ENCODE measurements at regions not wholly inside any gene's neighbourhood (a gene's known extent, or its start where the extent isn't known, plus 50 kb on each side); places are given as distances from the start of the nearest gene placed in this dataset.

DNA sequence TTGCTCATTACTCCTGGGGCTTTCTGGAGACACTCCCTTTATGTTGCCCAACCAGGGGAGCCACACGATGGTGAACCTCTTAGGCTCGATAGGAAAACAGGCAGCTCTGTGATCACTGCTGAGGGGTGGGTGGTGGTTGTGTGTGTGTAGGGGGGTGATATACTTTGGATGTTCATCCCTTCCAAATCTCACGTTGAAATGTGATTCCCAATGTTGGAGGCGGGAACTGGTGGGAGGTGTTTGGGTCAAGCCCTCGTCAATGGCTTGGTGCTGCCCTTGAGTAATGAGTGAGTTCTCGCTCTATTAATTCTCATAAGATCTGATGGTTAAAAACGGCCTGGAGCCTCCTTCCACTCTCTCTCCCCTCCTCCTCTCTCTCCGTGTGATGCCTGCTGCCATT lies 204.0 kb upstream of the B3GAT1 start:
- Histone ChIP-seq H3F3A (ENCODE audit: insufficient read depth, low read length) (no peaks in the 10 kb centered on the region), H3K4me2 (ENCODE audit: low read length) (no peak overlapping the region), H3K27ac (ENCODE audit: low read depth, low read length, poor library complexity, severe bottlenecking) (no peak overlapping the region), H3K9me2 (ENCODE audit: low read depth, low read length) (no peaks in the 10 kb centered on the region), H3K4me1 (ENCODE audit: insufficient read depth, low read length, severe bottlenecking) (no peaks in the 10 kb centered on the region), H3K9me3 (ENCODE audit: low read length) (no peaks in the 10 kb centered on the region), H3K4me3 (ENCODE audit: low read depth, low read length, poor library complexity, severe bottlenecking) (no peak overlapping the region), H3K79me2 (ENCODE audit: insufficient read depth, low read length) (no peaks in the 10 kb centered on the region), H4K20me1 (ENCODE audit: insufficient read depth, low read length) (no peaks in the 10 kb centered on the region), H3K27me3 (ENCODE audit: insufficient read depth, low read length) (no peaks in the 10 kb centered on the region), H2AFZ (ENCODE audit: low read length) (no peak overlapping the region), H3K9ac (ENCODE audit: low read length) (no peak overlapping the region), H3K36me3 (ENCODE audit: insufficient read depth, low read length) (no peaks in the 10 kb centered on the region)
- TF ChIP-seq, protein P1, sequence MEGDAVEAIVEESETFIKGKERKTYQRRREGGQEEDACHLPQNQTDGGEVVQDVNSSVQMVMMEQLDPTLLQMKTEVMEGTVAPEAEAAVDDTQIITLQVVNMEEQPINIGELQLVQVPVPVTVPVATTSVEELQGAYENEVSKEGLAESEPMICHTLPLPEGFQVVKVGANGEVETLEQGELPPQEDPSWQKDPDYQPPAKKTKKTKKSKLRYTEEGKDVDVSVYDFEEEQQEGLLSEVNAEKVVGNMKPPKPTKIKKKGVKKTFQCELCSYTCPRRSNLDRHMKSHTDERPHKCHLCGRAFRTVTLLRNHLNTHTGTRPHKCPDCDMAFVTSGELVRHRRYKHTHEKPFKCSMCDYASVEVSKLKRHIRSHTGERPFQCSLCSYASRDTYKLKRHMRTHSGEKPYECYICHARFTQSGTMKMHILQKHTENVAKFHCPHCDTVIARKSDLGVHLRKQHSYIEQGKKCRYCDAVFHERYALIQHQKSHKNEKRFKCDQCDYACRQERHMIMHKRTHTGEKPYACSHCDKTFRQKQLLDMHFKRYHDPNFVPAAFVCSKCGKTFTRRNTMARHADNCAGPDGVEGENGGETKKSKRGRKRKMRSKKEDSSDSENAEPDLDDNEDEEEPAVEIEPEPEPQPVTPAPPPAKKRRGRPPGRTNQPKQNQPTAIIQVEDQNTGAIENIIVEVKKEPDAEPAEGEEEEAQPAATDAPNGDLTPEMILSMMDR (IDR thresholded peaks at IDR 0.05; ENCODE audit: low read length) = no peak
- TF ChIP-seq EZH2 (IDR thresholded peaks at IDR 0.05; ENCODE audit: borderline replicate concordance, low read length) = no peak

DNA sequence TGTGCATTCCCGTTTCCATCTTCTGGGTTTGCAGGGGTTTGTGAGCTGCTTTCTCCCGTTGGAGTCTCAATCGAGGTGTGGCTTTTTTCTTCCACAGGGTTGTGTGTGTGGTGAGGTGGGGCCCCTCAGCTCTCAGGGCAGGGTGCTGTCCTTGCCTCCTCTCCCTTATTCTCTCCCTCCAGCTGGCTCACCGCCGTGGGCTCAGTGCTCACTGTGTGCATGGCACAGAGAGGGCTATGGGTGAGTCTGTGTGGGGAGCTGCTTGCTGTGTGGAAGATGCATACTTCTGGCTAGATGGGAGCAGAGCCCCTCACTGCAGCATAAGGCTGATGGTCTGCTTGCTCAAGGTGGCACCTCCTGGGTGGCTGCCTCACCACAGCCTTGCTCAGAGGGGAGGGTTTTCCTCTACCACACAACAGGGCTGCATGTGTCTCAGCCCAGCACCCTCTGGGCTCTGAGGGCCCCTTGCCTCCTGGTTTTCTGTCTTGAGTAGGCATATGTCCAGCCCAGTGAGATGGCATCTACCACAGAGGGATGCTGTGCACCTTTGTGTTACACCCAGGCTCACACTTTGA lies 203.1 kb upstream of the B3GAT1 start:
- Histone ChIP-seq H3K9me3 (ENCODE audit: low read length) (no peaks in the 10 kb centered on the region), H3K79me2 (ENCODE audit: insufficient read depth, low read length) (no peaks in the 10 kb centered on the region), H3K4me2 (ENCODE audit: low read length) (no peak overlapping the region), H3K4me3 (ENCODE audit: low read depth, low read length, poor library complexity, severe bottlenecking) (no peak overlapping the region), H3F3A (ENCODE audit: insufficient read depth, low read length) (no peaks in the 10 kb centered on the region), H2AFZ (ENCODE audit: low read length) (no peak overlapping the region), H3K36me3 (ENCODE audit: insufficient read depth, low read length) (no peaks in the 10 kb centered on the region), H3K9ac (ENCODE audit: low read length) (no peak overlapping the region), H4K20me1 (ENCODE audit: insufficient read depth, low read length) (no peaks in the 10 kb centered on the region), H3K4me1 (ENCODE audit: insufficient read depth, low read length, severe bottlenecking) (no peaks in the 10 kb centered on the region), H3K27ac (ENCODE audit: low read depth, low read length, poor library complexity, severe bottlenecking) (no peak overlapping the region), H3K9me2 (ENCODE audit: low read depth, low read length) (no peaks in the 10 kb centered on the region), H3K27me3 (ENCODE audit: insufficient read depth, low read length) (no peaks in the 10 kb centered on the region)
- TF ChIP-seq, protein P1 (IDR thresholded peaks at IDR 0.05; ENCODE audit: low read length) = no peak
- no peak for TF ChIP-seq EZH2 (IDR thresholded peaks at IDR 0.05; ENCODE audit: borderline replicate concordance, low read length)

DNA sequence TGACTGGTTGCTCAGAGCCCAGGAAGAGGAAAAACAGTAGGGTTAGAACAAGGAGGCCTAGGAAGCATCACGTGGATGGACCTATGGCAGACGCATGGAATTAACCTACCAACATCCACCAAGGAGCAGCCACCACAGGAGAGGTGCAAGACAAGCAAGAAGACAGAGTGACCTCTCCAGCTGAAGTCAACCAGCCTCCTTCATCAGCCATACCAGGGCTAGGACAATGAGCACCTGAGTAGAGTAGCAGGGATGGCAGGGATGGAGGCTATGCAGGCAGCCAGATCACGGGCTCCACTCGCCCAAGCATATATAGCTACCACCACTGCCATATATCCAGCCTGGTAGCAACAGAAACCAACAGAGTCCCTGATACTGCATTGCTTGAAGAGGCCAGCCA lies 202.1 kb upstream of the B3GAT1 start:
- Histone ChIP-seq H3K9ac (ENCODE audit: low read length) (no peak overlapping the region), H3F3A (ENCODE audit: insufficient read depth, low read length) (no peaks in the 10 kb centered on the region), H3K27me3 (ENCODE audit: insufficient read depth, low read length) (no peaks in the 10 kb centered on the region), H3K36me3 (ENCODE audit: insufficient read depth, low read length) (no peaks in the 10 kb centered on the region), H3K9me3 (ENCODE audit: low read length) (no peaks in the 10 kb centered on the region), H3K4me1 (ENCODE audit: insufficient read depth, low read length, severe bottlenecking) (no peaks in the 10 kb centered on the region), H2AFZ (ENCODE audit: low read length) (no peak overlapping the region), H3K4me2 (ENCODE audit: low read length) (no peak overlapping the region), H3K79me2 (ENCODE audit: insufficient read depth, low read length) (no peaks in the 10 kb centered on the region), H3K4me3 (ENCODE audit: low read depth, low read length, poor library complexity, severe bottlenecking) (no peak overlapping the region), H3K9me2 (ENCODE audit: low read depth, low read length) (no peaks in the 10 kb centered on the region), H4K20me1 (ENCODE audit: insufficient read depth, low read length) (no peaks in the 10 kb centered on the region), H3K27ac (ENCODE audit: low read depth, low read length, poor library complexity, severe bottlenecking) (no peak overlapping the region)
- no peak for TF ChIP-seq EZH2 (IDR thresholded peaks at IDR 0.05; ENCODE audit: borderline replicate concordance, low read length)
- TF ChIP-seq, protein P1 (IDR thresholded peaks at IDR 0.05; ENCODE audit: low read length) = no peak

Measured in OCI-LY1 (cell line).